Ishikawa (cell line): ENCODE measurements at regions not wholly inside any gene's neighbourhood (a gene's known extent, or its start where the extent isn't known, plus 50 kb on each side); places are given as distances from the start of the nearest gene placed in this dataset.

ENCODE experiments used
- CEBPB ChIP-seq: IDR thresholded peaks from 2 replicates; pipeline ENCODE4 v1.6.1; 2012
- CREB1 ChIP-seq: IDR thresholded peaks from 2 replicates; pipeline ENCODE4 v1.6.1; 2012; ENCODE audit warnings: low read depth
- EGR1 ChIP-seq: IDR thresholded peaks from 2 replicates; pipeline ENCODE4 v1.6.1; 2012
- EP300 ChIP-seq: IDR thresholded peaks from 2 replicates; pipeline ENCODE4 v1.6.1; 2012; ENCODE audit warnings: borderline replicate concordance
- FOXM1 ChIP-seq: IDR thresholded peaks from 2 replicates; pipeline ENCODE4 v1.6.1; 2012; ENCODE audit warnings: low read depth, borderline replicate concordance
- NFIC ChIP-seq: IDR thresholded peaks from 2 replicates; pipeline ENCODE4 v1.6.1; 2012
- RAD21 ChIP-seq: IDR thresholded peaks from 2 replicates; pipeline ENCODE4 v1.6.1; 2012; ENCODE audit warnings: low read depth
- TAF1 ChIP-seq: IDR thresholded peaks from 2 replicates; pipeline ENCODE4 v1.6.1; 2012; ENCODE audit warnings: low read depth, mild to moderate bottlenecking
- TCF12 ChIP-seq: IDR thresholded peaks from 2 replicates; pipeline ENCODE4 v1.6.1; 2012; ENCODE audit warnings: low read depth
- TEAD4 ChIP-seq: IDR thresholded peaks from 2 replicates; pipeline ENCODE4 v1.6.1; 2012
- YY1 ChIP-seq: IDR thresholded peaks from 2 replicates; pipeline ENCODE4 v1.6.1; 2012; ENCODE audit warnings: low read depth
- ZBTB7A ChIP-seq: IDR thresholded peaks from 2 replicates; pipeline ENCODE4 v1.6.1; 2012; ENCODE audit warnings: low read depth
- TF ChIP-seq, protein P1 (sequence below): IDR thresholded peaks from 2 replicates; pipeline ENCODE4 v1.6.1; 2012
- TF ChIP-seq, protein P2 (sequence below): IDR thresholded peaks from 2 replicates; pipeline ENCODE4 v1.6.1; 2012
- TF ChIP-seq, protein P3 (sequence below): IDR thresholded peaks from 2 replicates; pipeline ENCODE4 v1.6.1; 2012; ENCODE audit warnings: low read depth, mild to moderate bottlenecking

DNA sequence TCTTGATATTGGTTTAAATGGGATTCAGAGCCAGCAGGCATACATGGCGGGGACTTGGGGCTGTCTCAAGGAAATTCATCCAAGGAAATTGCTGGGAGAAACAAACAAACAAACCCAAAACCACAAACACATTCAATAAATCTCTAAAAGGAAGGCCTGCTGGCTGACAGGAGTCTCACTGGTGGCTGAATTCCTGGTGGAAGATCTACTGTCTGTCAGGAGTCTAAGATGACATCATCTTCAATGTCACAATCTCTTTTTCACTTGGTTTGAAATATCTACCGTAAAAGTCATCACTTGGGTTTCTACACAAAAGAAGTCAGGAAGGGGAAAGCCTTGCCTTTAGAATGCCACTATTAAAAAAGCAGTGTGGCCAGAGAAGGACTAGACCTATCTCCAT lies 87.9 kb downstream of the KLF5 start:
- TF ChIP-seq TEAD4 (no peak), CEBPB (no peak), TCF12 (no peak)

DNA sequence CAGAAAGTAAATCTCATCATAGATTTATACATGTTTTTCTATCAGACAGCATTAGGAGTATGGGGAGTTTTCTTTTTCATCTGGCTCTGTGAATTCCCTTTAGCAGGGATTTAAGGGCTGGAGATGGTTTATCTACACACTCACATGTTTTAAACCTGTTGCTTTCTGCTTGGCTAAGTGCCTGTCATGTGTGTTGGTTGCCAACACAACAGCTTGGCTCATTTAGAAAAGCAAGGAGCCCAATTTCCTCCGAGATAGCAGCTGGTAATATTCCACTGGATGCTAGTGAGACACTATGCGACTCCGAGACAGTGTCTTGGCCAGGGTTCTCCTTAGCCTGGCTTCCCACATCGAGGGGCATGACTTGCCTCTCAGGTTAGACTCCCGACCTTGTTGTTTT lies 83.3 kb downstream of the KLF5 start:
- TF ChIP-seq CEBPB, result no peak
- no peak for TF ChIP-seq ZBTB7A
- no peak for TF ChIP-seq YY1
- TF ChIP-seq EGR1, result no peak
- no peak for TF ChIP-seq FOXM1
- TF ChIP-seq TAF1, result no peak
- TF ChIP-seq, protein P1, sequence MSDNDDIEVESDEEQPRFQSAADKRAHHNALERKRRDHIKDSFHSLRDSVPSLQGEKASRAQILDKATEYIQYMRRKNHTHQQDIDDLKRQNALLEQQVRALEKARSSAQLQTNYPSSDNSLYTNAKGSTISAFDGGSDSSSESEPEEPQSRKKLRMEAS, result no peak
- no peak for TF ChIP-seq EP300
- TF ChIP-seq, protein P2, sequence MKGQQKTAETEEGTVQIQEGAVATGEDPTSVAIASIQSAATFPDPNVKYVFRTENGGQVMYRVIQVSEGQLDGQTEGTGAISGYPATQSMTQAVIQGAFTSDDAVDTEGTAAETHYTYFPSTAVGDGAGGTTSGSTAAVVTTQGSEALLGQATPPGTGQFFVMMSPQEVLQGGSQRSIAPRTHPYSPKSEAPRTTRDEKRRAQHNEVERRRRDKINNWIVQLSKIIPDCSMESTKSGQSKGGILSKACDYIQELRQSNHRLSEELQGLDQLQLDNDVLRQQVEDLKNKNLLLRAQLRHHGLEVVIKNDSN, result no peak
- no peak for TF ChIP-seq TEAD4
- no peak for TF ChIP-seq TCF12
- no peak for TF ChIP-seq RAD21
- TF ChIP-seq, protein P3, sequence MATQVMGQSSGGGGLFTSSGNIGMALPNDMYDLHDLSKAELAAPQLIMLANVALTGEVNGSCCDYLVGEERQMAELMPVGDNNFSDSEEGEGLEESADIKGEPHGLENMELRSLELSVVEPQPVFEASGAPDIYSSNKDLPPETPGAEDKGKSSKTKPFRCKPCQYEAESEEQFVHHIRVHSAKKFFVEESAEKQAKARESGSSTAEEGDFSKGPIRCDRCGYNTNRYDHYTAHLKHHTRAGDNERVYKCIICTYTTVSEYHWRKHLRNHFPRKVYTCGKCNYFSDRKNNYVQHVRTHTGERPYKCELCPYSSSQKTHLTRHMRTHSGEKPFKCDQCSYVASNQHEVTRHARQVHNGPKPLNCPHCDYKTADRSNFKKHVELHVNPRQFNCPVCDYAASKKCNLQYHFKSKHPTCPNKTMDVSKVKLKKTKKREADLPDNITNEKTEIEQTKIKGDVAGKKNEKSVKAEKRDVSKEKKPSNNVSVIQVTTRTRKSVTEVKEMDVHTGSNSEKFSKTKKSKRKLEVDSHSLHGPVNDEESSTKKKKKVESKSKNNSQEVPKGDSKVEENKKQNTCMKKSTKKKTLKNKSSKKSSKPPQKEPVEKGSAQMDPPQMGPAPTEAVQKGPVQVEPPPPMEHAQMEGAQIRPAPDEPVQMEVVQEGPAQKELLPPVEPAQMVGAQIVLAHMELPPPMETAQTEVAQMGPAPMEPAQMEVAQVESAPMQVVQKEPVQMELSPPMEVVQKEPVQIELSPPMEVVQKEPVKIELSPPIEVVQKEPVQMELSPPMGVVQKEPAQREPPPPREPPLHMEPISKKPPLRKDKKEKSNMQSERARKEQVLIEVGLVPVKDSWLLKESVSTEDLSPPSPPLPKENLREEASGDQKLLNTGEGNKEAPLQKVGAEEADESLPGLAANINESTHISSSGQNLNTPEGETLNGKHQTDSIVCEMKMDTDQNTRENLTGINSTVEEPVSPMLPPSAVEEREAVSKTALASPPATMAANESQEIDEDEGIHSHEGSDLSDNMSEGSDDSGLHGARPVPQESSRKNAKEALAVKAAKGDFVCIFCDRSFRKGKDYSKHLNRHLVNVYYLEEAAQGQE, result no peak
- no peak for TF ChIP-seq NFIC
- TF ChIP-seq CREB1, result no peak

DNA sequence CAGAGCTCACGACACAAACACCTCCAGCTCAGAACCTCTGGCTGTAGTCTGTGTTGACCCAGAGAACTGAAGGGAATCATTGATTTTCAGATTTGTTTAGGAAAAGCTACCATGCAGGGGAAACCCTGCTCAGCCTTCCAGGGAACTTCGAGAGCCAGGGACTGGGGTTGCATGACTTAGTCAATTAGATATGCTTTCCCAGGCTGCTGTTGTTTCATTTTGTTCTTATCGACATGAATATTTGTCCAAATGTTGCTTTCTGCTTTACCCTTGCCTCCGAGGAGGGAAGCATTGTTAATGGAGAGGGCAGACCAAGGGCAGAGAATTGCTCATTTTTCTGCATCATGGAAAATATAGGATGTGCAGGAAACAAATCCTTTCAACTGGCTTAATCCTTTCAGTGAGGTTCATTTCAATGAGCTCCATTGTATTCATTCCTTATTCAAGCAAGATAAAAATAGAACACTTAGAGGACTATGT lies 82.5 kb downstream of the KLF5 start:
- TF ChIP-seq YY1 (no peak), TEAD4 (no peak), NFIC (no peak), CEBPB (no peak), EGR1 (no peak), TCF12 (no peak), RAD21 (no peak), ZBTB7A (no peak), FOXM1 (no peak), CREB1 (no peak), EP300 (no peak), TAF1 (no peak)
- TF ChIP-seq, protein P3, result no peak
- TF ChIP-seq, protein P2, result no peak
- TF ChIP-seq, protein P1, result no peak

DNA sequence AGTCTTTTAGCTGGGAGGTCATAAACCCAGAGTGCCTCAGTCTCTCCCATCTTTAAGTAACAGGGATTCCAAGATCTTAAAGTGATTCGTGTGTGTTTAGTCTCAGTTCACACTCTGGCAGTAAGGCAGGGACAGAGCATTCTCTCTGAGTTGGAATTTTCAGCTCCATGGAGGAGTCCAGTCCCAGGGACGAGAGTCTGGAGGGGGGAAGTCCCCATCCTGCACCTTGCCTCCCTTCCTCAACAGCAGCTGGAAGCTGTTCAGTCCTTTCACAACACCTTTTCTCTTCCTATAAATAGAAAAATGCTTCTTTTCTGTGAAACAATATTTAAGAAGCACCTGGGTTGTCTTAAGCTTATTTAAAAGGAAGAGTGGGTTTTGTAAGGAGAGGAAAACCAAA lies 82.0 kb downstream of the KLF5 start:
- TF ChIP-seq, protein P3, result no peak
- TF ChIP-seq TAF1, result no peak
- TF ChIP-seq CEBPB, result no peak
- TF ChIP-seq NFIC, result no peak
- TF ChIP-seq ZBTB7A, result no peak
- TF ChIP-seq, protein P2, result no peak
- TF ChIP-seq FOXM1, result no peak
- TF ChIP-seq, protein P1, result no peak
- no peak for TF ChIP-seq EGR1
- TF ChIP-seq YY1, result no peak
- TF ChIP-seq EP300, result no peak
